DOHH2 (cell line): ENCODE measurements at regions not wholly inside any gene's neighbourhood (a gene's known extent, or its start where the extent isn't known, plus 50 kb on each side); places are given as distances from the start of the nearest gene placed in this dataset.

Experiments used
- H3F3A ChIP-seq: fragments of 200-600 bp; sonication (generic), shearing (Covaris generic); 2 replicates; pipeline ENCODE4 v1.6.0; 2016; ENCODE audit warnings: antibody characterized with exemption, mild to moderate bottlenecking; ENCODE audit not compliant: control insufficient read depth, insufficient read depth
- H3K27ac ChIP-seq: fragments of 200-600 bp; sonication (generic); 2 replicates; pipeline ENCODE4 v1.5.1; 2014; ENCODE audit warnings: low read depth, mild to moderate bottlenecking, low read length, moderate library complexity
- H3K27me3 ChIP-seq: fragments of 200-600 bp; sonication (generic); 2 replicates; pipeline ENCODE4 v1.6.1; 2014; ENCODE audit warnings: mild to moderate bottlenecking, low read length, mixed read lengths; ENCODE audit not compliant: control insufficient read depth
- H3K36me3 ChIP-seq: fragments of 200-600 bp; sonication (generic); 2 replicates; pipeline ENCODE4 v1.6.1; 2014; ENCODE audit warnings: mild to moderate bottlenecking, low read length, moderate library complexity, mixed read lengths; ENCODE audit not compliant: control insufficient read depth
- H3K4me1 ChIP-seq: fragments of 200-600 bp; sonication (generic); 2 replicates; pipeline ENCODE4 v1.6.1; 2014; ENCODE audit warnings: mild to moderate bottlenecking, low read length, mixed read lengths; ENCODE audit not compliant: control insufficient read depth
- H3K4me2 ChIP-seq: fragments of 200-600 bp; sonication (generic); 2 replicates; pipeline ENCODE4 v1.6.0; 2014; ENCODE audit warnings: mild to moderate bottlenecking, low read length, moderate library complexity
- H3K4me3 ChIP-seq: fragments of 200-600 bp; sonication (generic); 2 replicates; pipeline ENCODE4 v1.5.1; 2014; ENCODE audit warnings: mild to moderate bottlenecking, low read length, mixed read lengths
- H3K79me2 ChIP-seq: fragments of 200-600 bp; sonication (generic); 2 replicates; pipeline ENCODE4 v1.6.1; 2014; ENCODE audit warnings: mild to moderate bottlenecking, low read length, mixed read lengths; ENCODE audit not compliant: control insufficient read depth
- H3K9me2 ChIP-seq: fragments of 200-600 bp; sonication (generic); replicated peaks from 2 replicates; pipeline ENCODE4 v1.6.1; 2014; ENCODE audit warnings: mild to moderate bottlenecking, low read length, mixed read lengths; ENCODE audit not compliant: control insufficient read depth
- H3K9me3 ChIP-seq: fragments of 200-600 bp; sonication (generic); 2 replicates; pipeline ENCODE4 v1.6.1; 2014; ENCODE audit warnings: antibody characterized with exemption, low read length, mixed read lengths; ENCODE audit not compliant: control insufficient read depth, insufficient read depth
- H4K20me1 ChIP-seq: fragments of 200-600 bp; sonication (generic); 2 replicates; pipeline ENCODE4 v1.6.0; 2014; ENCODE audit warnings: low read depth, mild to moderate bottlenecking, antibody characterized with exemption, low read length, moderate library complexity; ENCODE audit not compliant: control insufficient read depth, insufficient read depth
- EZH2phosphoT487 ChIP-seq: fragments of 200-600 bp; sonication (generic); IDR thresholded peaks from 2 replicates; pipeline ENCODE4 v1.6.1; 2017; ENCODE audit warnings: borderline replicate concordance, mild to moderate bottlenecking, antibody characterized with exemption, low read length, moderate library complexity, mixed read lengths
- TF ChIP-seq, protein P1 (sequence below): fragments of 200-600 bp; sonication (generic); IDR thresholded peaks from one replicate; pipeline ENCODE4 v1.5.1; 2014; ENCODE audit warnings: antibody characterized with exemption, mild to moderate bottlenecking, low read depth, low read length; ENCODE audit not compliant: poor library complexity, severe bottlenecking

DNA sequence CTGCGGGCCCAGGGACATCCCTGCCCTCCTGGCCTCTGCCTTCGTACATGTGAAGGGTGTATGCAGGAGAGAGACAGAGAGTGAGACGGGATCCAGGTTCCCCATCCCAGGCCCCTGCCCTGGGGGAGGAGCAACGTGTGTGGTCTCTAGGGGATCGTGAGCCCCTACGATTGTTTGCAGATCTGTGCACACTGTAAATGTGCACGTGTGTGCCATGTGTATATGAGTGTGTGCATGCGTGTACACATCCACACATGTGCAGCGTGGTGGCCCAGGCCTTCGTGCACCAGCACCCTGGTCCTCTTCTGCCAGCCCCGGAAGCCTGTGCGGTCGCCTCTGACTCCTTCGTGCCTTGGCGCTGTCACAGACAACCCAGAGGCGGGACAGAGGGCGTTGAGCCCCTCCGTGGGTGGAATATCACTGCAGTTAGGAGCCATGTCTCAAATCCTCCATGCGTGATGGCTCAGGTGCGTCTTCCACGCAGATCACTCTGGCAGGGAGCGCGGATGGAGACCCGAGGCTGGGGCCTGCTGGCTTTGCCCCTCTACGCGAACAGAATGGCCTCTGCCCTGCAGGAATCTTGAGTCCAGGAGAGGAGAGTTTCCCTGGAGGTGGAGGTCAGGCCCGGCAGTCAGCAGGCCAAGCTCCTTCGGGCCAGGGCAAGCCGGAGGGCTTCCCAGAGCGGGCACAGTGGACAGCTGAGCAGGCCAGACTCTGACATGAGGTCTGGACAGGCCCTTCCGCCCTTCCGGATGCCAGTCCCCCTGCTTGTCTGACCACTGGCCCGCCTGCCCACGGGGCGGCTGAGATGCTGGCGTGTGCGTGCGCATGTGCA lies 97.5 kb downstream of the UNCX start:
- Histone ChIP-seq H3K27ac (no peak overlapping the region), H3K4me1 (no peaks in the 10 kb centered on the region), H3F3A (no peaks in the 10 kb centered on the region), H3K9me2 (no peaks in the 10 kb centered on the region), H4K20me1 (no peaks in the 10 kb centered on the region), H3K36me3 (no peaks in the 10 kb centered on the region), H3K4me3 (no peak overlapping the region), H3K27me3 (no peaks in the 10 kb centered on the region), H3K9me3 (no peaks in the 10 kb centered on the region), H3K4me2 (no peak overlapping the region), H3K79me2 (no peaks in the 10 kb centered on the region)
- TF ChIP-seq, protein P1, sequence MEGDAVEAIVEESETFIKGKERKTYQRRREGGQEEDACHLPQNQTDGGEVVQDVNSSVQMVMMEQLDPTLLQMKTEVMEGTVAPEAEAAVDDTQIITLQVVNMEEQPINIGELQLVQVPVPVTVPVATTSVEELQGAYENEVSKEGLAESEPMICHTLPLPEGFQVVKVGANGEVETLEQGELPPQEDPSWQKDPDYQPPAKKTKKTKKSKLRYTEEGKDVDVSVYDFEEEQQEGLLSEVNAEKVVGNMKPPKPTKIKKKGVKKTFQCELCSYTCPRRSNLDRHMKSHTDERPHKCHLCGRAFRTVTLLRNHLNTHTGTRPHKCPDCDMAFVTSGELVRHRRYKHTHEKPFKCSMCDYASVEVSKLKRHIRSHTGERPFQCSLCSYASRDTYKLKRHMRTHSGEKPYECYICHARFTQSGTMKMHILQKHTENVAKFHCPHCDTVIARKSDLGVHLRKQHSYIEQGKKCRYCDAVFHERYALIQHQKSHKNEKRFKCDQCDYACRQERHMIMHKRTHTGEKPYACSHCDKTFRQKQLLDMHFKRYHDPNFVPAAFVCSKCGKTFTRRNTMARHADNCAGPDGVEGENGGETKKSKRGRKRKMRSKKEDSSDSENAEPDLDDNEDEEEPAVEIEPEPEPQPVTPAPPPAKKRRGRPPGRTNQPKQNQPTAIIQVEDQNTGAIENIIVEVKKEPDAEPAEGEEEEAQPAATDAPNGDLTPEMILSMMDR: no peak
- no peak for TF ChIP-seq EZH2phosphoT487

DNA sequence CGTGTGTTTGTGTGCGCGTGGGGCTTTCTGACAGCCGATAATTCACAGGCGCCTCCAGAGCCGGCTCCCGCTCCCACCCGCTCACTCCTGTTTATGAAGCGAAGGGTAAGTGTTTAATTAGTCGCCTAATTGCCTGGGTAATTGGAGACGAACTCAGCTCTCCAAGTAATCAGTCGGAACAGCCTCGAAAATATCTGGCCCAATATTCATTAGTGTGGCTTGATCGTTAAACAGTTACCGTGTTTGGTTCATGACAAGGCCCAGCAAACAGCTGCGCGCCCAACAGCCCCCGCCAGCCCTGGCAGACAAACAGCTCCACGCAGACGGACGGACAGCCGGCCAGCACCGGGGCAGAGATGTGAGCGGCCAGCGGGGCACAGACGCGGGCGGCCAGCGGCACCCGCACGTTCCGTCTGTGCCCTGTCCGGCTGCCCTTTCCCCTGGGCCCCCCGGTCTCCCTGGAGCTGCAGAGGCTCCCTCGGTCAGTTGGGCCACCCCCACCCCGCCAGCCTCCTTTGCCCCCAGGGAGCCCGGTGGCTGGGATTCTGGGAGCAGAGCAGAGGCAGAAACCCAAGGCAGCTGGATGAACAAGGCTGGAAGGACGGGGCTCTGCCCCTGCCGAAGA lies 98.2 kb downstream of the UNCX start:
- no peaks in the 10 kb centered on the region for H3K9me3 ChIP-seq
- H3F3A ChIP-seq: no peaks in the 10 kb centered on the region
- TF ChIP-seq EZH2phosphoT487: no peak
- no peaks in the 10 kb centered on the region for H3K27me3 ChIP-seq
- H4K20me1 ChIP-seq: no peaks in the 10 kb centered on the region
- no peak overlapping the region for H3K27ac ChIP-seq
- no peak overlapping the region for H3K4me2 ChIP-seq
- H3K79me2 ChIP-seq: no peaks in the 10 kb centered on the region
- H3K36me3 ChIP-seq: no peaks in the 10 kb centered on the region
- H3K4me1 ChIP-seq: no peaks in the 10 kb centered on the region
- H3K9me2 ChIP-seq: no peaks in the 10 kb centered on the region
- no peak overlapping the region for H3K4me3 ChIP-seq

DNA sequence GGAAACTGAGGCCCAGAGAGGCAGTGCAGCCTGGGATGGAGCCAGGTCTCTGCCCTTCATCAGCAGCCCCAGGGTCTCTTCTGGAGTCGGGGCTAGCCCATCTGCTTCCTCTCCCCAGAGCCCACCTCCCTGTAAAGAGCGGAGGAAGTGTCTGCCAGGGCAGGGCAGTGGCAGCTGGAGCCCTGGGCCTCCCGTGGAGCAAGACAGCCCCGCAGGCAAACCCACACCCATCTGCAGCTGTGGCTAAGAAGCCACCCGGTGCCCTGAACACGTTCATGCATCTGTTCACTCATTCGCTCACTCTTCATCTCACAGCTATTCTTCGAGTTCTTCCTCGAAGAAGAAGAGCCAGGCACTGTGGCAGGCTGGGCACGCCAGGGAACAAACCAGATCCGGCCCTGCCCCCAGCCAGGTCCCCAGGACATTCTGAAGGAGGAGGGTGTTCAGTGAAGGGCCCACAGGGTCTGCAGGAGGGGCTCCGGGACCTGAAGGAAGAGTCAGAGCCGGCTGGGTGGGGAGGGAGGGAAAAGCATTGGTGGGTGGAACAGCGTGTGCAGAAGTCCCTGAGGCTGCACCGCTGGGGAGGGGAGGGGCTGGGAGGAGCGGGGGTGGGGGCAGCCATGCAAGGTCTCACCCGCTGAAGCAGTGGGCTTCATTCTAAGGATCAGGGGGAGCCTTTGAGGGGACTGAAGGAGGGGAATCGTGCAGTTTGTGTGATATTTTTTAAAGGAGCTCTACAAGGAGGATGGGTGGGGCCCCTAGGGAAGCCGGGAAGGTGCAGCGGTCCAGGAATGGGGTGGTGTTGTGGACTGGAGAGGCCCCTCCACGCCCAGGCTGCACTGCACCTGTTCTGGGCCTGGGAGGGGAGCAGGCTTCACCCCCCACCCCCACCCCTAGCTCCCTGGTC lies 99.1 kb downstream of the UNCX start:
- H3K4me2 ChIP-seq: no peak overlapping the region
- H3F3A ChIP-seq: no peaks in the 10 kb centered on the region
- H3K9me3 ChIP-seq: peaks cover 9% of the 10 kb centered on the region
- no peaks in the 10 kb centered on the region for H3K4me1 ChIP-seq
- H3K79me2 ChIP-seq: no peaks in the 10 kb centered on the region
- H3K27ac ChIP-seq: no peak overlapping the region
- H4K20me1 ChIP-seq: no peaks in the 10 kb centered on the region
- no peaks in the 10 kb centered on the region for H3K36me3 ChIP-seq
- no peak overlapping the region for H3K4me3 ChIP-seq
- H3K27me3 ChIP-seq: no peaks in the 10 kb centered on the region
- no peak for TF ChIP-seq EZH2phosphoT487
- TF ChIP-seq, protein P1: no peak
- no peaks in the 10 kb centered on the region for H3K9me2 ChIP-seq

DNA sequence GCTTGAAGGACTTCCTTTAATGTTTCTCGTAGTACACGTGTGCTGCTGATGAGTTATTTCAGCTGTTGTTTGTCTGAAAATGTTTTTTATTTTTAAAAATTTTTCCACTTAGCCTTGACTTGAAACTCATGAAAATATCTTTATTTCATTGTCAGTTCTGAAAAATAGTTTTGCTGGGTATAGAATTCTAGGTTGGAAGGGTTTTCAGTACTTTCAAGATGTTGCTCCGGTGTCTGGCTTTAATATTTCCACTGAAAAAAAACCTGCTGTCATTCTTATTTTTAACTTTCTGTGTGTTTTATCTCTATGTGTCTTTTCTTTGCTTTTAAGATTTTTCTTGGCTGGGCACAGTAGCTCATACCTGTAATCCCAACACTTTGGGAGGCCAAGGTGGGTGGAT lies 103.8 kb downstream of the UNCX start:
- Histone ChIP-seq H3K4me1 (no peaks in the 10 kb centered on the region), H3K4me2 (no peak overlapping the region), H3K4me3 (no peak overlapping the region), H3K27me3 (no peaks in the 10 kb centered on the region), H3F3A (no peaks in the 10 kb centered on the region), H4K20me1 (no peaks in the 10 kb centered on the region), H3K79me2 (no peaks in the 10 kb centered on the region), H3K27ac (no peak overlapping the region), H3K9me2 (no peaks in the 10 kb centered on the region), H3K36me3 (no peaks in the 10 kb centered on the region), H3K9me3 (peaks cover 18% of the 10 kb centered on the region)
- TF ChIP-seq, protein P1: no peak
- no peak for TF ChIP-seq EZH2phosphoT487
